ENCODE measurements at regions not wholly inside any gene's neighbourhood (a gene's known extent, or its start where the extent isn't known, plus 50 kb on each side); places are given as distances from the start of the nearest gene placed in this dataset.
"Not testable (repeated sequence)": the region's sequence is repeated elsewhere in the genome, so short reads cannot be mapped to it uniquely, and the experiment has no call there.

GRCh38 chr4:24209131-24209530 lies 319.3 kb upstream of the PPARGC1A start:
- no peaks in the 10 kb centered on the region for H3K27me3 ChIP-seq
- H3K27ac ChIP-seq = no peak overlapping the region
- ATAC-seq (no peak), DNase-seq (no peak)
- no peak overlapping the region for H3K4me3 ChIP-seq
- intact Hi-C loops (cut with DNase I) = loop anchor here in 1 of 10 donors (10.0 kb wide), 1 partner anchor 86 kb away; no protein-coding TSS in a partner anchor
- H3K4me1 ChIP-seq = peaks cover 0 to 5% (median 0%) of the 10 kb centered on the region in 9 donors
- no peaks in the 10 kb centered on the region for H3K9me3 ChIP-seq
- 96% methylated on average over 3 of the region's 3 CpGs for WGBS, 2 donors
- no peaks in the 10 kb centered on the region for H3K36me3 ChIP-seq
- TF ChIP-seq CTCF (IDR thresholded peaks at IDR 0.05) = no peak

- Histone ChIP-seq H3K27me3 (no peaks in the 10 kb centered on the region), H3K36me3 (no peaks in the 10 kb centered on the region), H3K4me1 (peaks cover 0 to 5% (median 0%) of the 10 kb centered on the region in 9 donors), H3K9me3 (no peaks in the 10 kb centered on the region), H3K4me3 (no peak overlapping the region), H3K27ac (no peak overlapping the region)
- ATAC-seq = no peak
- WGBS, 2 donors = 94 to 97% methylated on average over 3 of the region's 3 CpGs
- no peak for TF ChIP-seq CTCF (IDR thresholded peaks at IDR 0.05)
- intact Hi-C loops (cut with DNase I) = loop anchor here in 1 of 10 donors (10.0 kb wide), 1 partner anchor 86 kb away; no protein-coding TSS in a partner anchor
- DNase-seq = no peak
These were observed 318.8 kb upstream of the PPARGC1A start for GRCh38 chr4:24208691-24209090.

GRCh38 chr4:24204708-24205107 lies 314.9 kb upstream of the PPARGC1A start:
- 78 to 84% methylated on average over 8 of the region's 8 CpGs for WGBS, 2 donors
- not testable (repeated sequence) for ATAC-seq, H3K9me3 ChIP-seq, H3K4me1 ChIP-seq, H3K4me3 ChIP-seq, H3K27ac ChIP-seq, H3K36me3 ChIP-seq, H3K27me3 ChIP-seq, DNase-seq
- intact Hi-C loops (cut with DNase I) = loop anchor here in 1 of 10 donors (10.0 kb wide), 1 partner anchor 90 kb away; no protein-coding TSS in a partner anchor

- no peaks in the 10 kb centered on the region for H3K27me3 ChIP-seq
- WGBS, 2 donors = 67 to 75% methylated on average over 2 of the region's 2 CpGs
- H3K36me3 ChIP-seq = no peaks in the 10 kb centered on the region
- ATAC-seq (no peak), DNase-seq (no peak)
- no peak for TF ChIP-seq CTCF (IDR thresholded peaks at IDR 0.05)
- H3K4me3 ChIP-seq = no peak overlapping the region
- intact Hi-C loops (cut with DNase I) = loop anchor here in 1 of 10 donors (10.0 kb wide), 1 partner anchor 91 kb away; no protein-coding TSS in a partner anchor
- H3K9me3 ChIP-seq = no peaks in the 10 kb centered on the region
- H3K27ac ChIP-seq = no peak overlapping the region
- no peaks in the 10 kb centered on the region for H3K4me1 ChIP-seq
These were observed 314.1 kb upstream of the PPARGC1A start for GRCh38 chr4:24203926-24204325.

GRCh38 chr4:24202579-24202978 lies 312.7 kb upstream of the PPARGC1A start:
- Histone ChIP-seq H3K27me3 (no peaks in the 10 kb centered on the region), H3K4me3 (no peak overlapping the region), H3K36me3 (no peaks in the 10 kb centered on the region), H3K4me1 (peaks cover 0 to under 1% (median 0%) of the 10 kb centered on the region in 9 donors), H3K9me3 (no peaks in the 10 kb centered on the region), H3K27ac (no peak overlapping the region)
- no peak for TF ChIP-seq CTCF (IDR thresholded peaks at IDR 0.05)
- WGBS, 2 donors = 83% methylated on average over 1 of the region's 1 CpG
- ATAC-seq (no peak), DNase-seq (no peak)
- intact Hi-C loops (cut with DNase I) = loop anchor here in 1 of 10 donors (10.0 kb wide), 1 partner anchor 92 kb away; no protein-coding TSS in a partner anchor
